Natural killer cell treated with Interleukin-12 subunit alpha and Interleukin-12 subunit beta and Interleukin-15 and Interleukin-18, amount 100 ng/mL, for 72 hours (primary cell): ENCODE measurements at regions not wholly inside any gene's neighbourhood (a gene's known extent, or its start where the extent isn't known, plus 50 kb on each side); places are given as distances from the start of the nearest gene placed in this dataset.
A peak's percentile ranks its signal among the peaks of the same experiment; 100 is the strongest.
"Not testable (repeated sequence)": the region's sequence is repeated elsewhere in the genome, so short reads cannot be mapped to it uniquely, and the experiment has no call there.

Experiments
- ATAC-seq, 2 donors: fragments of 150-1000 bp; cut with Tn5 transposase in 1 of 2; sonication (Bioruptor Pico), chemical (Tn5 transposase) in 1 of 2; 2 replicates each; pipeline ENCODE4 v1.10.0; 2021
- DNase-seq: peaks from one replicate; pipeline ENCODE4 v3.0.0; 2022; ENCODE audit warnings: low spot score
- H3K27ac Mint-ChIP-seq, 2 donors: 1 replicate in 1 of 2; 2 replicates in 1 of 2; pipeline ENCODE4 v1.8.0; 2022; ENCODE audit warnings: mixed read lengths in 2 of 2, mild to moderate bottlenecking in 1 of 2, moderate library complexity in 1 of 2
- H3K27me3 Mint-ChIP-seq, 2 donors: 1 replicate in 1 of 2; 2 replicates in 1 of 2; pipeline ENCODE4 v1.8.0; 2022; ENCODE audit warnings: mixed read lengths in 2 of 2
- H3K36me3 Mint-ChIP-seq: one replicate; pipeline ENCODE4 v1.8.0; 2022; ENCODE audit warnings: mixed read lengths
- H3K4me1 Mint-ChIP-seq, 2 donors: 1 replicate in 1 of 2; 2 replicates in 1 of 2; pipeline ENCODE4 v1.8.0; 2022; ENCODE audit warnings: low read depth in 2 of 2, mixed read lengths in 2 of 2, mild to moderate bottlenecking in 1 of 2
- H3K4me3 Mint-ChIP-seq: one replicate; pipeline ENCODE4 v1.8.0; 2022; ENCODE audit warnings: mixed read lengths
- H3K9me3 Mint-ChIP-seq: 2 replicates; pipeline ENCODE4 v1.8.0; 2022; ENCODE audit warnings: mixed read lengths

- Mint-ChIP-seq H3K27me3 (peaks cover 14 to 32% of the 10 kb centered on the region in 2 donors), H3K4me1 (no peaks in the 10 kb centered on the region), H3K9me3 (no peaks in the 10 kb centered on the region), H3K4me3 (no peak overlapping the region), H3K36me3 (peaks cover under 1% of the 10 kb centered on the region), H3K27ac (no peak overlapping the region)
- DNase-seq = no peak
- ATAC-seq = no peak
Observed at GRCh38 chr10:125411724-125412123, 251.4 kb upstream of the CTBP2 start.

GRCh38 chr10:125409756-125410155 lies 249.4 kb upstream of the CTBP2 start:
- Mint-ChIP-seq H3K36me3 (peaks cover 7% of the 10 kb centered on the region), H3K27ac (no peak overlapping the region), H3K27me3 (peaks cover 17 to 27% of the 10 kb centered on the region in 2 donors), H3K4me1 (no peaks in the 10 kb centered on the region), H3K9me3 (peaks cover 6% of the 10 kb centered on the region), H3K4me3 (no peak overlapping the region)
- DNase-seq (no peak), ATAC-seq (peak in 1 of 2 donors; percentile 32)

- H3K27me3 Mint-ChIP-seq = peaks cover 26 to 49% of the 10 kb centered on the region in 2 donors
- H3K9me3 Mint-ChIP-seq = peaks cover 6% of the 10 kb centered on the region
- ATAC-seq = no peak
- no peaks in the 10 kb centered on the region for H3K4me1 Mint-ChIP-seq
- peaks cover 7% of the 10 kb centered on the region for H3K36me3 Mint-ChIP-seq
- DNase-seq = no peak
- no peak overlapping the region for H3K27ac Mint-ChIP-seq
- no peak overlapping the region for H3K4me3 Mint-ChIP-seq
Observed at GRCh38 chr10:125407557-125407956, 247.2 kb upstream of the CTBP2 start.

- Mint-ChIP-seq H3K4me3 (no peak overlapping the region), H3K27ac (no peak overlapping the region), H3K9me3 (peaks cover 6% of the 10 kb centered on the region), H3K27me3 (peaks cover 26 to 53% of the 10 kb centered on the region in 2 donors), H3K36me3 (peaks cover 7% of the 10 kb centered on the region), H3K4me1 (no peaks in the 10 kb centered on the region)
- DNase-seq (no peak), ATAC-seq (no peak)
Observed at GRCh38 chr10:125407000-125407502, 246.7 kb upstream of the CTBP2 start.

GRCh38 chr10:125404902-125405301 lies 244.5 kb upstream of the CTBP2 start:
- DNase-seq, H3K4me1 Mint-ChIP-seq, ATAC-seq, H3K4me3 Mint-ChIP-seq, H3K9me3 Mint-ChIP-seq, H3K36me3 Mint-ChIP-seq, H3K27ac Mint-ChIP-seq: not testable (repeated sequence)
- H3K27me3 Mint-ChIP-seq = peaks cover 39 to 62% of the 10 kb centered on the region in 2 donors

DNA sequence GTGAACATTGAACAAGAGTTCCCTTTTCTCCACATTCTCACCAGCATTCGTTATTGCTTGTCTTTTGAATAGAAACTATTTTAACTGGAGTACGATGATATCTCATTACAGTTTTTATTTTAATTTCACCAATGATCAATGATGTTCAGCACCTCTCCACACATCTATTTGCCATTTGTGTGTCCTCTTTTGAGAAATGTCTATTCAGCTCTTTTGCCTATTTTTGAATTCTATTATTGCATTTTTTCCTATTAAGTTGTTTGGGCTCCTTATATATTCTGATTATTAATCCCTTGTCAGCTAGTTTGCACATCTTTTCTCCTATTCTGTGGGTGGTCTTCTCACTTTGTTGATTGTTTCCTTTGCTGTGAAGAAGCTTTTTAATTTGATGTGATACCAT lies 241.1 kb upstream of the CTBP2 start:
- H3K27ac Mint-ChIP-seq = no peak overlapping the region
- peaks cover 4% of the 10 kb centered on the region for H3K9me3 Mint-ChIP-seq
- no peak for DNase-seq
- ATAC-seq = no peak
- H3K27me3 Mint-ChIP-seq = peaks cover 37 to 62% of the 10 kb centered on the region in 2 donors
- peaks cover 4% of the 10 kb centered on the region for H3K36me3 Mint-ChIP-seq
- no peak overlapping the region for H3K4me3 Mint-ChIP-seq
- no peaks in the 10 kb centered on the region for H3K4me1 Mint-ChIP-seq

DNA sequence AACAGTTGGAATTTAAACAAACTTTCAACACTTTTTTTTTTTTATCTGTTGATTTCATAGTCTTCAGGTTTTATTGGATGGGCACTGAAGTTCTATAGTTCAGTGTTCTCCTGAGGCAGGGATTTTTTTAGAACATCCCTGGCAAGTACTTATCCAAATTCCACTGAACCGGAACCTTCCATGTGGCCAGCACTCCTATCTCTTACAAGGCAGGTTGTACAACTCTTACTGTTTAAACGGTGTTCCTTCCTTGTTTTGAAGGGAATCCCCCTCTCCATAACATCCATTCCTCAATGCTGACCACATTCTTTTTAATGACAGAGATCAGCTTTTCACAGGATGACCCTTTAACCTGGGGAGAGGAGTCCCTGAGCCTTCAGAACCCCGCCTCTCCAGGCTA lies 238.9 kb upstream of the CTBP2 start:
- Mint-ChIP-seq H3K4me1 (no peaks in the 10 kb centered on the region), H3K27me3 (peaks cover 31 to 51% of the 10 kb centered on the region in 2 donors), H3K4me3 (no peak overlapping the region), H3K36me3 (no peaks in the 10 kb centered on the region), H3K27ac (no peak overlapping the region), H3K9me3 (no peaks in the 10 kb centered on the region)
- DNase-seq = no peak
- ATAC-seq = no peak

GRCh38 chr10:125398270-125398669 lies 237.9 kb upstream of the CTBP2 start:
- Mint-ChIP-seq H3K4me1 (no peaks in the 10 kb centered on the region), H3K4me3 (no peak overlapping the region), H3K36me3 (no peaks in the 10 kb centered on the region), H3K9me3 (no peaks in the 10 kb centered on the region), H3K27me3 (peaks cover 35 to 51% of the 10 kb centered on the region in 2 donors), H3K27ac (no peak overlapping the region)
- ATAC-seq = no peak
- no peak for DNase-seq

DNA sequence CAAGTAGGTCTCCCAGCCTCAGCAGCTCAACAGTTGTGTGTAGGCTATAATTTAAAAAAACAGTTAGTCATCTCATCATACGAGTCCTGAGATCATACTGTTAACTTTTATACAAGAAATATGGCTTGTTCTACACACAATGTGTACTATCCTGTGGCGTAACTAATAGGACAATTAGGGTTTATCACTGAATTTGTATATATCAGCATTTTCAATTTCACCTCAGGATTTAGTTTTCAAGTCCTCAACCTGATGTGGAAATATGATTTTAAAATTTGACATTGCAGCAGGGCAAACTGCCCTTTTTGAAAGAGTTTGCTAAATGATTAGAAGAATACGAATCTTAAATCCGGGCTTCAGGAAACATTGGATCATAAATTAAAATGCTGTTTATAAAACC lies 237.2 kb upstream of the CTBP2 start:
- H3K27ac Mint-ChIP-seq = no peak overlapping the region
- H3K4me3 Mint-ChIP-seq = no peak overlapping the region
- H3K9me3 Mint-ChIP-seq = no peaks in the 10 kb centered on the region
- H3K36me3 Mint-ChIP-seq = no peaks in the 10 kb centered on the region
- H3K4me1 Mint-ChIP-seq = no peaks in the 10 kb centered on the region
- DNase-seq (no peak), ATAC-seq (no peak)
- H3K27me3 Mint-ChIP-seq = peaks cover 32 to 46% of the 10 kb centered on the region in 2 donors

GRCh38 chr10:125396676-125397075 lies 236.3 kb upstream of the CTBP2 start:
- Mint-ChIP-seq H3K27me3 (peaks cover 37 to 45% of the 10 kb centered on the region in 2 donors), H3K4me1 (no peaks in the 10 kb centered on the region), H3K9me3 (no peaks in the 10 kb centered on the region), H3K27ac (no peak overlapping the region), H3K36me3 (no peaks in the 10 kb centered on the region), H3K4me3 (no peak overlapping the region)
- DNase-seq (no peak), ATAC-seq (no peak)

DNA sequence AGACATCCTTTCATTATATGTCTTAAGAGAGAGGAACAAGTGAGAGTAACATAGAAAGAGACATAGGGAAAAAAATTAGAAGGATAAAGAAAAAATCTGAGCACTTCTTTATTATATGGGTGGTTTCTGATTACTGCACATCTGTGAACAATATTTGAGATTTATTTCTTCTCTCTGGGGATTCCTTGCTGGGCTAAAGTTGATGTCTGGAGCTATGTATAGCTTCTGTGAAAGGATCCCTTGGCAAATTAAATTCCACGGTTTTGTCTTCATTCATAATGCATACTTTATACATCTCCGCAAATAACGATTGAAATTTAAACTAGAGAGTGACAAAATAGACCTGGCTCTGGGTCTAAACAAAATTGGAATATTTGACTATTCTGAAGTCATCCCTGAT lies 232.2 kb upstream of the CTBP2 start:
- peaks cover 2% of the 10 kb centered on the region for H3K9me3 Mint-ChIP-seq
- no peaks in the 10 kb centered on the region for H3K4me1 Mint-ChIP-seq
- ATAC-seq (no peak), DNase-seq (no peak)
- H3K27me3 Mint-ChIP-seq = peaks cover 29 to 36% of the 10 kb centered on the region in 2 donors
- peaks cover 14% of the 10 kb centered on the region for H3K36me3 Mint-ChIP-seq
- no peak overlapping the region for H3K4me3 Mint-ChIP-seq
- H3K27ac Mint-ChIP-seq = no peak overlapping the region

GRCh38 chr10:125392154-125392553 lies 231.8 kb upstream of the CTBP2 start:
- no peaks in the 10 kb centered on the region for H3K4me1 Mint-ChIP-seq
- H3K27me3 Mint-ChIP-seq = peaks cover 29 to 35% of the 10 kb centered on the region in 2 donors
- no peak overlapping the region for H3K4me3 Mint-ChIP-seq
- no peak for ATAC-seq
- H3K27ac Mint-ChIP-seq = no peak overlapping the region
- peaks cover 14% of the 10 kb centered on the region for H3K36me3 Mint-ChIP-seq
- DNase-seq = no peak
- H3K9me3 Mint-ChIP-seq = peaks cover 2% of the 10 kb centered on the region

GRCh38 chr10:125389648-125390047 lies 229.3 kb upstream of the CTBP2 start:
- ATAC-seq (no peak), DNase-seq (no peak)
- H3K4me3 Mint-ChIP-seq = no peak overlapping the region
- no peak overlapping the region for H3K27ac Mint-ChIP-seq
- H3K27me3 Mint-ChIP-seq = peaks cover 27 to 36% of the 10 kb centered on the region in 2 donors
- peaks cover 14% of the 10 kb centered on the region for H3K36me3 Mint-ChIP-seq
- H3K4me1 Mint-ChIP-seq = no peaks in the 10 kb centered on the region
- peaks cover 2% of the 10 kb centered on the region for H3K9me3 Mint-ChIP-seq

DNA sequence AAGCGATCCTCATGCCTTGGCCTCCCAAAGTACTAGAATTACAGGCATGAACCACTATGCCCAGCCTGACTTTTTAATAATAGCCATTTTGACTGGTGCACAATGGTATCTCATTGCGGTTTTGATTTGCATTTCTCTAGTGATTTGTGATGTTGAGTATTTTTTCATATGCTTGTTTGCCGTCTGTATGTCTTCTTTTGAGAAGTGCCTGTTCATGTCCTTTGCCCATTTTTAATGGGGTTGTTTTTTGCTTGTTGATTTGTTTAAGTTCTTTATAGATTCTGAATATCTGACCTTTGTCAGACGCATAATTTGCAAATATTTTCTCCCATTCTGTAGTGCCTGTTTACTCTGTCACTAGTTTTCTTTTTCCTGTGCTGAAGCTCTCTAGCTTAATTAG lies 219.2 kb upstream of the CTBP2 start:
- no peaks in the 10 kb centered on the region for H3K4me1 Mint-ChIP-seq
- peaks cover 53 to 63% of the 10 kb centered on the region in 2 donors for H3K27me3 Mint-ChIP-seq
- ATAC-seq = no peak
- H3K4me3 Mint-ChIP-seq = no peak overlapping the region
- H3K27ac Mint-ChIP-seq = no peak overlapping the region
- H3K9me3 Mint-ChIP-seq = peaks cover 3% of the 10 kb centered on the region
- DNase-seq = no peak
- H3K36me3 Mint-ChIP-seq = peaks cover 8% of the 10 kb centered on the region

DNA sequence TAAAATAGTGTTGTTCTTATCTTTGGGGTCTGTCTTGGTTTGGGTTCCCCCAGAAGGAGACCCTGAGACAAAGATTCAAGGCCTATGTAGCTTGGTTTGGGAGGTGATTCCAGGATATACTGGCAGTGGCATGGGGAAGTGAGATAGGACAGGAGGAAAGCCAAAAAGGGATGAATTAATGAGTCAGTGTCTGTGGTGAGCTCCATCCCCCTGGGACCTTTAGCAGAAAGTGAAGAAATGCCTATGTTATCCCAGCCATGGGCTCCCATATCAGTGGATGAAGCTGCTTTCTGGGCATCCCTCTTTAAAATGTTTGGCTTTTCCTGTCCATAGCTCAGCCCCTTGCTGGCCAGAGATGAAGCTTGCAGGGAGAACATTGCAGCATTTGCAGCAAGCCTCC lies 217.0 kb upstream of the CTBP2 start:
- H3K36me3 Mint-ChIP-seq = no peaks in the 10 kb centered on the region
- no peak for DNase-seq
- ATAC-seq = no peak
- peaks cover 43 to 50% of the 10 kb centered on the region in 2 donors for H3K27me3 Mint-ChIP-seq
- H3K9me3 Mint-ChIP-seq = no peaks in the 10 kb centered on the region
- no peaks in the 10 kb centered on the region for H3K4me1 Mint-ChIP-seq
- H3K4me3 Mint-ChIP-seq = no peak overlapping the region
- no peak overlapping the region for H3K27ac Mint-ChIP-seq
